GM21367 (cell line): ENCODE measurements at regions not wholly inside any gene's neighbourhood (a gene's known extent, or its start where the extent isn't known, plus 50 kb on each side); places are given as distances from the start of the nearest gene placed in this dataset.

ENCODE experiments used
- ATAC-seq: cut with Tn5 transposase; IDR thresholded peaks from one replicate; pipeline ENCODE4 v1.9.1; 2021; ENCODE audit not compliant: unreplicated experiment

GRCh38 chr9:73643379-73644013, 491.8 kb downstream of the ANXA1 start:
- ATAC-seq: no peak

- no peak for ATAC-seq
Measured at GRCh38 chr9:73647560-73647959, 495.9 kb downstream of the ANXA1 start.

- no peak for ATAC-seq
Measured at GRCh38 chr9:73649552-73649951, 497.9 kb downstream of the ANXA1 start.

- ATAC-seq: no peak
Measured at GRCh38 chr9:73655363-73655762, 503.7 kb downstream of the ANXA1 start.

GRCh38 chr9:73655831-73656230, 504.2 kb downstream of the ANXA1 start:
- no peak for ATAC-seq

GRCh38 chr9:73665253-73665652, 513.6 kb downstream of the ANXA1 start:
- ATAC-seq: no peak

- ATAC-seq: no peak
Measured at GRCh38 chr9:73667749-73668148, 516.1 kb downstream of the ANXA1 start.

- no peak for ATAC-seq
Measured at GRCh38 chr9:73680831-73681230, 529.2 kb downstream of the ANXA1 start.

GRCh38 chr9:73682789-73683188, 531.1 kb downstream of the ANXA1 start:
- ATAC-seq: no peak

- ATAC-seq: no peak
Measured at GRCh38 chr9:73683862-73684591, 532.4 kb downstream of the ANXA1 start.

GRCh38 chr9:73684601-73685000, 532.9 kb downstream of the ANXA1 start:
- no peak for ATAC-seq

GRCh38 chr9:73685786-73686185, 534.1 kb downstream of the ANXA1 start:
- ATAC-seq: no peak

GRCh38 chr9:73689051-73689870, 537.6 kb downstream of the ANXA1 start:
- no peak for ATAC-seq

GRCh38 chr9:73701415-73702057, 549.9 kb downstream of the ANXA1 start:
- no peak for ATAC-seq

- ATAC-seq: no peak
Measured at GRCh38 chr9:73714294-73714693, 562.6 kb downstream of the ANXA1 start.

GRCh38 chr9:73715591-73715990, 563.9 kb downstream of the ANXA1 start:
- ATAC-seq: no peak

- ATAC-seq: no peak
Measured at GRCh38 chr9:73719660-73720059, 568.0 kb downstream of the ANXA1 start.

- ATAC-seq: no peak
Measured at GRCh38 chr9:73720601-73721000, 568.9 kb downstream of the ANXA1 start.

GRCh38 chr9:73736270-73736669, 584.6 kb downstream of the ANXA1 start:
- ATAC-seq: no peak

GRCh38 chr9:73738741-73739530, 587.3 kb downstream of the ANXA1 start:
- ATAC-seq: no peak

- ATAC-seq: no peak
Measured at GRCh38 chr9:73741316-73741715, 589.7 kb downstream of the ANXA1 start.
